ENCODE measurements at regions not wholly inside any gene's neighbourhood (a gene's known extent, or its start where the extent isn't known, plus 50 kb on each side); places are given as distances from the start of the nearest gene placed in this dataset.

- TF ChIP-seq CTCF (IDR thresholded peaks at IDR 0.05 in 8 of 11, conservative IDR thresholded peaks at IDR 0.05 in 3 of 11), result no peak
- no peak for TF ChIP-seq POLR2AphosphoS5 (IDR thresholded peaks at IDR 0.05)
These were observed 76.4 kb upstream of the NHS start for GRCh38 chrX:17298564-17298963.

Data from spleen (tissue), 7 donors.